ENCODE measurements at regions not wholly inside any gene's neighbourhood (a gene's known extent, or its start where the extent isn't known, plus 50 kb on each side); places are given as distances from the start of the nearest gene placed in this dataset.

DNA sequence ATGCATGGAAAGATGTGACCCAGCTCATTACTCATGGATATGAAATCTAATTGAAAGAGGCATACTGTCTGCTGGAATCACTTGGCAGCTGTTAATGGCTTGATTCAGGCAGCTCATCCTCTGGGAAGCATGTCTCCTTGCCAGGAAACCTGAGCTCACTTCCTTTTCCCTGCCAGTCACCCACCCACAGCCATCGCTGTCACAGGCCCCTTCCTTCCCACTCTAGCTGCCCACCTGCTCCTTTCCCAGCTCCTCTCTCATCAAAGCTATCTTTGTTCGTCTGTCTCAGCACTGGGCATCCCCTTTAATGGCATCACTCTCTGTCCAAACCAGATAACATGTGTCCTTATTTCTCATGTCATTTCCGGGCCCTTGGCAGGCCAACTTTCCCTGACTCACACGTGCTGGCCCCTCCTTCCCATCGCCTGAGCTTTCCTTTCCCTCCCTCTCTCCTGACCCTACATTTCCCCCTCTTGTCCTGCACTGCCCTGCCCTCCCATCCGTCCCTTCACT lies 721.9 kb downstream of the TNS3 start:
- Mint-ChIP-seq H3K4me1 (ENCODE audit: low read depth) (no peaks in the 10 kb centered on the region), H3K9me3 (peaks cover 21% of the 10 kb centered on the region), H3K36me3 (ENCODE audit: low read depth) (no peaks in the 10 kb centered on the region), H3K27me3 (ENCODE audit: low read depth) (no peaks in the 10 kb centered on the region), H3K27ac (no peak overlapping the region), H3K4me3 (ENCODE audit: low read depth) (no peak overlapping the region)
- DNase-seq (ENCODE audit: low spot score) = no peak
- intact Hi-C loops (cut with micrococcal nuclease) = no loop called here

DNA sequence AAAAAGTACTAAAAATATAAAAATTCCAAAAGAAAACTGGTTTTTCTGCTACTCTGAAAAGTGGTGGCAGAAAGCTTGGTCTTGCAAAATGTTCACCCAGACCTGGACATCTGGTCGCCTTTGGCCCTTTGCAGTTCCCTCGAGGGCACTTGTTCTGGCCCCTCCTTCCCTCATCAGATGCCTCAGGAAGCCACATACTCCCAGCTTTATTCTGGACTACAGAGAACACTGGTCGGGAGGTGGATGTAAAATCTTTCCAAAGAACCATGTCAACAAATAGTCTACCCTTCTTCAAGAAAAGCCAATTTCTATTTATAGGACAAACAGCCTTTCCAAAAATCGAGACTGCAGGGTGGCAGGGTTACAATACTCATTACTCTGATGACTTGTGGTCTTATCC lies 726.1 kb downstream of the TNS3 start:
- Mint-ChIP-seq H3K36me3 (ENCODE audit: low read depth) (no peaks in the 10 kb centered on the region), H3K4me3 (ENCODE audit: low read depth) (no peak overlapping the region), H3K27me3 (ENCODE audit: low read depth) (no peaks in the 10 kb centered on the region), H3K27ac (no peak overlapping the region), H3K9me3 (peaks cover 5% of the 10 kb centered on the region), H3K4me1 (ENCODE audit: low read depth) (no peaks in the 10 kb centered on the region)
- DNase-seq (ENCODE audit: low spot score) = no peak
- intact Hi-C loops (cut with micrococcal nuclease) = no loop called here

GRCh38 chr7:46854958-46855473 lies 726.9 kb downstream of the TNS3 start:
- no peak overlapping the region for H3K4me3 Mint-ChIP-seq (ENCODE audit: low read depth)
- H3K27ac Mint-ChIP-seq = no peak overlapping the region
- H3K4me1 Mint-ChIP-seq (ENCODE audit: low read depth) = no peaks in the 10 kb centered on the region
- DNase-seq (ENCODE audit: low spot score) = no peak
- intact Hi-C loops (cut with micrococcal nuclease) = no loop called here
- H3K9me3 Mint-ChIP-seq = peaks cover 5% of the 10 kb centered on the region
- H3K27me3 Mint-ChIP-seq (ENCODE audit: low read depth) = no peaks in the 10 kb centered on the region
- H3K36me3 Mint-ChIP-seq (ENCODE audit: low read depth) = no peaks in the 10 kb centered on the region

- intact Hi-C loops (cut with micrococcal nuclease) = no loop called here
- no peaks in the 10 kb centered on the region for H3K9me3 Mint-ChIP-seq
- no peak for DNase-seq (ENCODE audit: low spot score)
- H3K27ac Mint-ChIP-seq = no peak overlapping the region
- no peaks in the 10 kb centered on the region for H3K36me3 Mint-ChIP-seq (ENCODE audit: low read depth)
- H3K4me1 Mint-ChIP-seq (ENCODE audit: low read depth) = no peaks in the 10 kb centered on the region
- no peak overlapping the region for H3K4me3 Mint-ChIP-seq (ENCODE audit: low read depth)
- H3K27me3 Mint-ChIP-seq (ENCODE audit: low read depth) = no peaks in the 10 kb centered on the region
These were observed 728.5 kb downstream of the TNS3 start for GRCh38 chr7:46853451-46853850.

GRCh38 chr7:46852795-46853194 lies 729.1 kb downstream of the TNS3 start:
- Mint-ChIP-seq H3K9me3 (no peaks in the 10 kb centered on the region), H3K27ac (no peak overlapping the region), H3K36me3 (ENCODE audit: low read depth) (no peaks in the 10 kb centered on the region), H3K27me3 (ENCODE audit: low read depth) (no peaks in the 10 kb centered on the region), H3K4me1 (ENCODE audit: low read depth) (no peaks in the 10 kb centered on the region), H3K4me3 (ENCODE audit: low read depth) (no peak overlapping the region)
- intact Hi-C loops (cut with micrococcal nuclease) = no loop called here
- DNase-seq (ENCODE audit: low spot score) = no peak

- Mint-ChIP-seq H3K9me3 (peaks cover 9% of the 10 kb centered on the region), H3K36me3 (ENCODE audit: low read depth) (no peaks in the 10 kb centered on the region)
- intact Hi-C loops (cut with micrococcal nuclease) = no loop called here
These were observed 731.2 kb downstream of the TNS3 start for GRCh38 chr7:46850563-46851330.

GRCh38 chr7:46848944-46849343 lies 733.0 kb downstream of the TNS3 start:
- H3K9me3 Mint-ChIP-seq = peaks cover 9% of the 10 kb centered on the region
- no peak for DNase-seq (ENCODE audit: low spot score)
- H3K27me3 Mint-ChIP-seq (ENCODE audit: low read depth) = no peaks in the 10 kb centered on the region
- no peak overlapping the region for H3K27ac Mint-ChIP-seq
- H3K36me3 Mint-ChIP-seq (ENCODE audit: low read depth) = no peaks in the 10 kb centered on the region
- intact Hi-C loops (cut with micrococcal nuclease) = no loop called here
- H3K4me1 Mint-ChIP-seq (ENCODE audit: low read depth) = no peaks in the 10 kb centered on the region
- H3K4me3 Mint-ChIP-seq (ENCODE audit: low read depth) = no peak overlapping the region

More at GRCh38 chr7:46850563-46851330, 731.2 kb downstream of the TNS3 start:
- Mint-ChIP-seq H3K27ac (no peak overlapping the region), H3K4me3 (ENCODE audit: low read depth) (no peak overlapping the region), H3K4me1 (ENCODE audit: low read depth) (no peaks in the 10 kb centered on the region), H3K27me3 (ENCODE audit: low read depth) (no peaks in the 10 kb centered on the region)
- DNase-seq (ENCODE audit: low spot score) = no peak

DNA sequence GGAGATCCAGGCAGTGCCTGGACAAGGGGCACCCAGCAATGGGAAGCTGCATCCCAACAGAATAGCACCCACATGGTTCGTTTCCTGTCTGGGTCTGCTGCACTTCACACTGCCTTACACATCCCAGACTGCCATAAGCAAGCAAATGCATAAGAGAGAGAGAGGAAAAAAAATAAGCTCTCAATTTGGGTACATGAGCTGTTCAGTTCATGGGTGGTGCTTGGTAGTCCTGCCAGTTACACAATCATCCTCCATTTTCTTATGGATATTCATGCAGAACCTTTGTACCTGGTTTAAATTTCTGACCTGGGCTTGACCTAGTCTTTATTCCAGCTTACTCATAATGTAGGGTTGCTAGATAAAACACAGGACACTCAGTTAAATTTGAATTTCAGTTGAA lies 733.6 kb downstream of the TNS3 start:
- Mint-ChIP-seq H3K27ac (no peak overlapping the region), H3K4me3 (ENCODE audit: low read depth) (no peak overlapping the region), H3K9me3 (peaks cover 9% of the 10 kb centered on the region), H3K27me3 (ENCODE audit: low read depth) (no peaks in the 10 kb centered on the region), H3K4me1 (ENCODE audit: low read depth) (no peaks in the 10 kb centered on the region), H3K36me3 (ENCODE audit: low read depth) (no peaks in the 10 kb centered on the region)
- intact Hi-C loops (cut with micrococcal nuclease) = no loop called here
- no peak for DNase-seq (ENCODE audit: low spot score)

- Mint-ChIP-seq H3K4me1 (ENCODE audit: low read depth) (no peaks in the 10 kb centered on the region), H3K36me3 (ENCODE audit: low read depth) (no peaks in the 10 kb centered on the region), H3K27ac (no peak overlapping the region), H3K4me3 (ENCODE audit: low read depth) (no peak overlapping the region), H3K27me3 (ENCODE audit: low read depth) (no peaks in the 10 kb centered on the region), H3K9me3 (peaks cover 9% of the 10 kb centered on the region)
- intact Hi-C loops (cut with micrococcal nuclease) = no loop called here
- DNase-seq (ENCODE audit: low spot score) = no peak
These were observed 734.8 kb downstream of the TNS3 start for GRCh38 chr7:46847126-46847525.

DNA sequence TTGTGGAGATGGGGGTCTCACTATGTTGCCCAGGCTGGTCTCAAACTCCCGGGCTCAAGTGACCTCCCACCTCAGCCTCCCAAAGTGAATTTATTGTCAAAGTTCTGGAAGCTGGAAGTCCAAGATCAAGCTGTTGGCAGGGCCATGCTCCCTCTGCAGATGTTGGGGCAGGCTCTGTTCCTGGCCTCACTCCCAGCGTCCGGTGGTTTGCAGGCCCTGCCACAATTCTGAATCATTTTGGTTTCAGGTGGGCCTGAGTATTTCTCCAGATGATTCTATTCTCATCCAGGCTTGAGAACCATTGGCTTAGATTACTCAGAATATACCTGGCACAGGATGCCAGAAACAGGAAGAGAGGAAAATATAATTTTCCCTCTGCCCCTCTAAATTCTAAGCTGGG lies 737.4 kb downstream of the TNS3 start:
- peaks cover 13% of the 10 kb centered on the region for H3K9me3 Mint-ChIP-seq
- no peaks in the 10 kb centered on the region for H3K4me1 Mint-ChIP-seq (ENCODE audit: low read depth)
- no peaks in the 10 kb centered on the region for H3K27me3 Mint-ChIP-seq (ENCODE audit: low read depth)
- no peak for DNase-seq (ENCODE audit: low spot score)
- intact Hi-C loops (cut with micrococcal nuclease) = no loop called here
- H3K36me3 Mint-ChIP-seq (ENCODE audit: low read depth) = no peaks in the 10 kb centered on the region
- H3K4me3 Mint-ChIP-seq (ENCODE audit: low read depth) = no peak overlapping the region
- H3K27ac Mint-ChIP-seq = no peak overlapping the region

DNA sequence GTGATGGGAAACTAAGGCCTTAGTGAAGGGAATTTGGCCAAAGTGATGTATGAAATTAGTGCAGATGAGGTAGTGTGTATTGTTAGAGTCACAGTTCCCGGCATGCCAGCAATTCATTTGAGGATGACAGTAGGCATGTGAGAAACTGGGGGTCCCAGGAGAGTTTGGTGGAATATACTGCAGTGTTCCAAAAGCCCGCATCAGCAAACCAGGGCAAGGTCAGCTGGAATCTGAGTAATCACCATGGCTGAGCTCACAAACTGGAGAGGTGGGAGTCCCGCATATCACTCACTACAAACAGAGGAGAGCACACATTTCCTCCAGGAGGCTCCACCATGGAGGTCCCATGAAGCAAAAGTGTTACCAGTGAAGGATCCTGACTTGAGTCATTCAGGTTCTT lies 740.7 kb downstream of the TNS3 start:
- Mint-ChIP-seq H3K9me3 (peaks cover 6% of the 10 kb centered on the region), H3K27ac (no peak overlapping the region), H3K4me1 (ENCODE audit: low read depth) (no peaks in the 10 kb centered on the region), H3K4me3 (ENCODE audit: low read depth) (no peak overlapping the region), H3K36me3 (ENCODE audit: low read depth) (no peaks in the 10 kb centered on the region), H3K27me3 (ENCODE audit: low read depth) (no peaks in the 10 kb centered on the region)
- intact Hi-C loops (cut with micrococcal nuclease) = no loop called here
- no peak for DNase-seq (ENCODE audit: low spot score)

- Mint-ChIP-seq H3K9me3 (peaks cover 5% of the 10 kb centered on the region), H3K4me1 (ENCODE audit: low read depth) (no peaks in the 10 kb centered on the region), H3K4me3 (ENCODE audit: low read depth) (no peak overlapping the region), H3K36me3 (ENCODE audit: low read depth) (no peaks in the 10 kb centered on the region), H3K27me3 (ENCODE audit: low read depth) (no peaks in the 10 kb centered on the region), H3K27ac (no peak overlapping the region)
- intact Hi-C loops (cut with micrococcal nuclease) = no loop called here
- DNase-seq (ENCODE audit: low spot score) = no peak
These were observed 742.3 kb downstream of the TNS3 start for GRCh38 chr7:46839651-46840050.

- Mint-ChIP-seq H3K27me3 (ENCODE audit: low read depth) (no peaks in the 10 kb centered on the region), H3K36me3 (ENCODE audit: low read depth) (no peaks in the 10 kb centered on the region), H3K4me1 (ENCODE audit: low read depth) (no peaks in the 10 kb centered on the region), H3K27ac (no peak overlapping the region), H3K9me3 (peaks cover 5% of the 10 kb centered on the region), H3K4me3 (ENCODE audit: low read depth) (no peak overlapping the region)
- intact Hi-C loops (cut with micrococcal nuclease) = no loop called here
- DNase-seq (ENCODE audit: low spot score) = no peak
These were observed 743.4 kb downstream of the TNS3 start for GRCh38 chr7:46838463-46838862.
